Left lung (tissue), 4 donors: ENCODE measurements at regions not wholly inside any gene's neighbourhood (a gene's known extent, or its start where the extent isn't known, plus 50 kb on each side); places are given as distances from the start of the nearest gene placed in this dataset.
"Not testable (repeated sequence)": the region's sequence is repeated elsewhere in the genome, so short reads cannot be mapped to it uniquely, and the experiment has no call there.

Source experiments
- ATAC-seq: fragments of 200-7000 bp; cut with Tn5 transposase; one replicate; pipeline ENCODE4 v1.9.1; 2020; ENCODE audit warnings: moderate library complexity
- DNase-seq, 4 donors: peaks; one replicate each; pipeline ENCODE4 v3.0.0-alpha.2; 2013 to 2020
- H3K27ac ChIP-seq, 2 donors: fragments of 200-600 bp; sonication (generic) in 1 of 2; one replicate each; pipeline versions ENCODE4 v1.5.0 to v1.8.0; 2020 to 2021
- H3K27me3 ChIP-seq, 2 donors: fragments of 200-600 bp; sonication (generic) in 1 of 2; one replicate each; pipeline versions ENCODE4 v1.5.0 to v1.8.0; 2020 to 2021
- H3K36me3 ChIP-seq, 2 donors: fragments of 200-600 bp; sonication (generic) in 1 of 2; one replicate each; pipeline versions ENCODE4 v1.5.0 to v1.8.0; 2020 to 2021
- H3K4me1 ChIP-seq, 2 donors: fragments of 200-600 bp; one replicate each; pipeline ENCODE4 v1.8.0; 2021
- H3K4me3 ChIP-seq, 2 donors: fragments of 200-600 bp; sonication (generic) in 1 of 2; one replicate each; pipeline versions ENCODE4 v1.5.0 to v1.8.0; 2020 to 2021; ENCODE audit warnings: mild to moderate bottlenecking in 1 of 2
- H3K9me3 ChIP-seq, 2 donors: fragments of 200-600 bp; sonication (generic) in 1 of 2; one replicate each; pipeline versions ENCODE4 v1.5.0 to v1.8.0; 2020 to 2021
- intact Hi-C, 2 donors: fragments of 100-400 bp; cut with DNase I; formaldehyde crosslinking; loops; one replicate each; pipeline versions ENCODE4 v1.11.2 to v1.14.2; 2022
- donor health status: DM: no; HTN: yes; CAD: no.
- donor health status: DM: no; HTN: no; CAD: no.

GRCh38 chr5:178045963-178046362 is 49.9 kb upstream of the PROP1 start:
- H3K4me1 ChIP-seq, H3K27me3 ChIP-seq, DNase-seq, H3K27ac ChIP-seq, intact Hi-C loops, H3K4me3 ChIP-seq, H3K36me3 ChIP-seq, ATAC-seq, H3K9me3 ChIP-seq: not testable (repeated sequence)
